Trophoblast cell (in vitro differentiated cells and primary cell): ENCODE measurements at regions not wholly inside any gene's neighbourhood (a gene's known extent, or its start where the extent isn't known, plus 50 kb on each side); places are given as distances from the start of the nearest gene placed in this dataset.
"Not testable (repeated sequence)": the region's sequence is repeated elsewhere in the genome, so short reads cannot be mapped to it uniquely, and the experiment has no call there.

ENCODE experiments used
- DNase-seq, 2 donors: peaks; one replicate each; pipeline ENCODE4 v3.0.0-alpha.2; 2016
- H2AFZ ChIP-seq: 2 replicates; pipeline ENCODE4 v1.6.1; 2013; ENCODE audit warnings: low read length, moderate library complexity, mild to moderate bottlenecking; ENCODE audit not compliant: insufficient read depth, poor library complexity
- H2AK5ac ChIP-seq: 2 replicates; pipeline ENCODE4 v1.6.1; 2013; ENCODE audit warnings: mild to moderate bottlenecking, low read length
- H2BK120ac ChIP-seq: 2 replicates; pipeline ENCODE4 v1.6.1; 2013; ENCODE audit warnings: low read length, mild to moderate bottlenecking, moderate library complexity; ENCODE audit not compliant: insufficient read depth, poor library complexity
- H2BK12ac ChIP-seq: 2 replicates; pipeline ENCODE4 v1.6.1; 2013; ENCODE audit warnings: mild to moderate bottlenecking, low read length, moderate library complexity
- H2BK5ac ChIP-seq: 2 replicates; pipeline ENCODE4 v1.6.1; 2013; ENCODE audit warnings: low read length, low read depth, moderate library complexity, mild to moderate bottlenecking; ENCODE audit not compliant: poor library complexity
- H3K14ac ChIP-seq: 2 replicates; pipeline ENCODE4 v1.6.1; 2013; ENCODE audit warnings: mild to moderate bottlenecking, low read length
- H3K18ac ChIP-seq: 2 replicates; pipeline ENCODE4 v1.6.1; 2013; ENCODE audit warnings: mild to moderate bottlenecking, low read length
- H3K23ac ChIP-seq: 2 replicates; pipeline ENCODE4 v1.6.1; 2013; ENCODE audit warnings: low read length
- H3K27ac ChIP-seq: 2 replicates; pipeline ENCODE4 v1.5.1; 2013; ENCODE audit warnings: low read depth, mild to moderate bottlenecking, inconsistent platforms, low read length, moderate library complexity
- H3K27me3 ChIP-seq: 2 replicates; pipeline ENCODE4 v1.6.1; 2013; ENCODE audit warnings: inconsistent platforms, mild to moderate bottlenecking, low read length, moderate library complexity; ENCODE audit not compliant: insufficient read depth
- H3K36me3 ChIP-seq, 2 experiments: 1 replicate in 1 of 2; 2 replicates in 1 of 2; pipeline ENCODE4 v1.6.1; 2013; ENCODE audit warnings: low read length in 2 of 2, mild to moderate bottlenecking in 2 of 2, moderate library complexity in 1 of 2; ENCODE audit not compliant: insufficient read depth in 2 of 2, control insufficient read depth in 1 of 2
- H3K4ac ChIP-seq: 2 replicates; pipeline ENCODE4 v1.6.1; 2013; ENCODE audit warnings: low read depth, mild to moderate bottlenecking, low read length, moderate library complexity
- H3K4me1 ChIP-seq, 2 experiments: 1 replicate in 1 of 2; 2 replicates in 1 of 2; pipeline ENCODE4 v1.6.1; 2013; ENCODE audit warnings: low read length in 2 of 2, mild to moderate bottlenecking in 2 of 2, moderate library complexity in 1 of 2; ENCODE audit not compliant: insufficient read depth in 2 of 2, control insufficient read depth in 1 of 2
- H3K4me2 ChIP-seq: 2 replicates; pipeline ENCODE4 v1.6.1; 2013; ENCODE audit warnings: inconsistent platforms, mild to moderate bottlenecking, low read length, moderate library complexity
- H3K4me3 ChIP-seq: 2 replicates; pipeline ENCODE4 v1.5.1; 2013; ENCODE audit warnings: mild to moderate bottlenecking, low read depth, low read length, inconsistent platforms
- H3K79me1 ChIP-seq: one replicate; pipeline ENCODE4 v1.6.1; 2013; ENCODE audit warnings: low read length
- H3K79me2 ChIP-seq: 2 replicates; pipeline ENCODE4 v1.6.1; 2013; ENCODE audit warnings: low read length, mild to moderate bottlenecking; ENCODE audit not compliant: control insufficient read depth, insufficient read depth, poor library complexity
- H3K9ac ChIP-seq: 2 replicates; pipeline ENCODE4 v1.6.1; 2013; ENCODE audit warnings: mild to moderate bottlenecking, low read length
- H3K9me3 ChIP-seq: 2 replicates; pipeline ENCODE4 v1.6.1; 2013; ENCODE audit warnings: low read depth, mild to moderate bottlenecking, control low read depth, inconsistent platforms, low read length; ENCODE audit not compliant: insufficient read depth
- H4K12ac ChIP-seq: 2 replicates; pipeline ENCODE4 v1.6.1; 2013; ENCODE audit warnings: low read depth, mild to moderate bottlenecking, low read length, moderate library complexity
- H4K8ac ChIP-seq: 2 replicates; pipeline ENCODE4 v1.6.1; 2013; ENCODE audit warnings: low read depth, mild to moderate bottlenecking, low read length, moderate library complexity
- H4K91ac ChIP-seq: one replicate; pipeline ENCODE4 v1.6.1; 2013; ENCODE audit warnings: low read depth, mild to moderate bottlenecking, low read length, moderate library complexity
- WGBS: extraction: QIAGEN DNeasy Blood & Tissue Kit; methylation state at CpG from one replicate; pipeline ENCODE4 v1.1.7; 2013; ENCODE audit warnings: missing lambda C conversion rate; ENCODE audit not compliant: insufficient read length, insufficient coverage; ENCODE audit errors: extremely low coverage; 5-methylcytosine and 5-hydroxymethylcytosine counted together

- H3K18ac ChIP-seq, H3K23ac ChIP-seq, H3K36me3 ChIP-seq, H3K4me1 ChIP-seq, H3K79me2 ChIP-seq, H4K91ac ChIP-seq, H2AK5ac ChIP-seq, H3K14ac ChIP-seq, H3K4me2 ChIP-seq, DNase-seq, H3K27me3 ChIP-seq, H3K27ac ChIP-seq, H2BK120ac ChIP-seq, H3K9ac ChIP-seq, H4K12ac ChIP-seq, H2BK5ac ChIP-seq, H3K4me3 ChIP-seq, H3K4ac ChIP-seq, H2BK12ac ChIP-seq, H4K8ac ChIP-seq, H3K79me1 ChIP-seq, H2AFZ ChIP-seq: not testable (repeated sequence)
- no CpG with 5 or more reads among the region's 46 CpGs for WGBS
- peaks cover 12% of the 10 kb centered on the region for H3K9me3 ChIP-seq
These were observed 516.5 kb downstream of the TUBA3C start for GRCh38 chr13:18665124-18665523.

- not testable (repeated sequence) for H2AFZ ChIP-seq, DNase-seq, H3K36me3 ChIP-seq, H2BK120ac ChIP-seq, H2AK5ac ChIP-seq, H3K9ac ChIP-seq, H3K14ac ChIP-seq, H3K27ac ChIP-seq, H3K4me1 ChIP-seq, H4K91ac ChIP-seq, H3K23ac ChIP-seq, H3K4me3 ChIP-seq, H3K18ac ChIP-seq, H3K4ac ChIP-seq, H3K4me2 ChIP-seq, H3K79me1 ChIP-seq, H2BK5ac ChIP-seq, H4K12ac ChIP-seq, H2BK12ac ChIP-seq, H4K8ac ChIP-seq, H3K27me3 ChIP-seq, H3K79me2 ChIP-seq
- WGBS = no CpG with 5 or more reads among the region's 1 CpG
- H3K9me3 ChIP-seq = peaks cover 12% of the 10 kb centered on the region
These were observed 518.4 kb downstream of the TUBA3C start for GRCh38 chr13:18663222-18663621.

GRCh38 chr13:18643644-18644172, 537.9 kb downstream of the TUBA3C start:
- not testable (repeated sequence) for H3K36me3 ChIP-seq, H3K27ac ChIP-seq, H3K9ac ChIP-seq, H3K27me3 ChIP-seq, H3K23ac ChIP-seq, H4K8ac ChIP-seq, H3K79me2 ChIP-seq, H2AK5ac ChIP-seq, H3K79me1 ChIP-seq, H3K4me2 ChIP-seq, H2BK12ac ChIP-seq, H3K14ac ChIP-seq, H2BK120ac ChIP-seq, H3K4ac ChIP-seq, H4K12ac ChIP-seq, H3K4me3 ChIP-seq, H4K91ac ChIP-seq, H3K9me3 ChIP-seq, H3K18ac ChIP-seq, H2AFZ ChIP-seq, H3K4me1 ChIP-seq, H2BK5ac ChIP-seq
- peak in 1 of 2 donors; percentile 35 for DNase-seq
- WGBS = no CpG with 5 or more reads among the region's 8 CpGs

DNA sequence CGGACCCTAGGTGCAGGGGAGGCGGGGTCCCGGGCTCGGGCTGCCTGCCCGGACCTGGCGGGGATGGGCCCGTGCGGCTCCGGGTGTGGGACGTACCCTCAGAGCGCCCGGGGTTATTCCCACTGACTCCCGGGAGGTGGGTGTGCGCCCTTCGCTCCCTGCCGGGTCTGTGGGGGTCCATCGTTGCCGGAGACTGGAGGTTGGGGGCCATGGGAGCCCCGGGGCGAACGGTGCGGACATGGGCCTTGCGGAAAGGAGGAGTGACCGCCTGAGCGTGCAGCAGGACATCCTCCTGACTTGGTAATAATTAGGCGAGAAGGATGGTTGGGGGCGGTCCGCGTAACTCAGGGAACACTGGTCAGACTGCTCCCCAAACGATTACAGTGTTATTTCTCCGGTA, 552.7 kb downstream of the TUBA3C start:
- WGBS = no CpG with 5 or more reads among the region's 31 CpGs
- not testable (repeated sequence) for H3K23ac ChIP-seq, H3K9ac ChIP-seq, H4K12ac ChIP-seq, H3K79me1 ChIP-seq, H4K91ac ChIP-seq, H3K27ac ChIP-seq, H3K79me2 ChIP-seq, H2AFZ ChIP-seq, H3K4me2 ChIP-seq, H3K14ac ChIP-seq, H2BK120ac ChIP-seq, H3K4me3 ChIP-seq, H3K4me1 ChIP-seq, H3K27me3 ChIP-seq, H3K36me3 ChIP-seq, H2BK5ac ChIP-seq, H2BK12ac ChIP-seq, DNase-seq, H3K9me3 ChIP-seq, H2AK5ac ChIP-seq, H3K18ac ChIP-seq, H4K8ac ChIP-seq, H3K4ac ChIP-seq
